Keratinocyte (primary cell): ENCODE measurements at regions not wholly inside any gene's neighbourhood (a gene's known extent, or its start where the extent isn't known, plus 50 kb on each side); places are given as distances from the start of the nearest gene placed in this dataset.
"Not testable (repeated sequence)": the region's sequence is repeated elsewhere in the genome, so short reads cannot be mapped to it uniquely, and the experiment has no call there.

Source experiments
- CTCF ChIP-seq, 3 experiments: IDR thresholded peaks in 1 of 3; conservative IDR thresholded peaks in 1 of 3; optimal IDR thresholded peaks in 1 of 3; 2 replicates in 2 of 3; 3 replicates in 1 of 3; pipeline versions ENCODE3 to v1.5.1; 2011; ENCODE audit warnings: low read length in 3 of 3, mild to moderate bottlenecking in 3 of 3, moderate library complexity in 2 of 3, control low read depth in 1 of 3, inconsistent platforms in 1 of 3; ENCODE audit not compliant: insufficient read depth in 2 of 3; ENCODE audit errors: extremely low read depth in 1 of 3
- EZH2 ChIP-seq: IDR thresholded peaks from one replicate; pipeline ENCODE4 v1.6.1; 2012; ENCODE audit warnings: inconsistent platforms, mild to moderate bottlenecking, low read length, moderate library complexity

GRCh38 chr18:39308931-39309521 is 1743.4 kb upstream of the CELF4 start:
- not testable (repeated sequence) for TF ChIP-seq CTCF (optimal IDR thresholded peaks at IDR 0.05 in 1 of 3, IDR thresholded peaks at IDR 0.05 in 1 of 3, conservative IDR thresholded peaks at IDR 0.05 in 1 of 3; ENCODE audit: extremely low read depth in 1 of 3, insufficient read depth in 2 of 3, low read length in 3 of 3); EZH2
